HG02798 (cell line): ENCODE measurements at regions not wholly inside any gene's neighbourhood (a gene's known extent, or its start where the extent isn't known, plus 50 kb on each side); places are given as distances from the start of the nearest gene placed in this dataset.

Experiments
- ATAC-seq: cut with Tn5 transposase; IDR thresholded peaks from one replicate; pipeline ENCODE4 v1.9.1; 2021; ENCODE audit warnings: mild to moderate bottlenecking; ENCODE audit not compliant: unreplicated experiment, poor library complexity

- ATAC-seq, result no peak
These were observed 123.4 kb upstream of the TFAP2D start for GRCh38 chr6:50589751-50590470.

DNA sequence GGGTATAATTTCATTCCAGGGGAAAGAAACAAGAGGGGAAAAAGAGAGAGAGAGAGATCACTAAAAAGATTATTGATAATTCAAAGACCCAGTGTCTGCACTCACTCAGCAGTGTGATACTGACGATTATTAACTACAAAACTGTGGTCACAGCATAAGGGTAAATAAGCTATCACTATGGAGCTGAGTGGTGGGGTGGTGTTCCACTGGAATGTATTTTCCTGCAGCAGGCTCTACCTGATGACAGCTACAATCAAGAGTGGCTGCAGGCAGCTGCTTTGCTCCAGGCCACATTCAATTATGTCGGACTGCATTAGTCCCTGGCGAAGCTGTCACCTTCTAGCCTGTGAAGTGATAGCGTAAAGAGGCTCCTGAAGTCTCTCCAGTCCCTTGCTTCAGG is 122.2 kb upstream of the TFAP2D start:
- ATAC-seq, result no peak

GRCh38 chr6:50600280-50600679 is 113.0 kb upstream of the TFAP2D start:
- ATAC-seq, result no peak

- no peak for ATAC-seq
These were observed 111.0 kb upstream of the TFAP2D start for GRCh38 chr6:50602292-50602691.

DNA sequence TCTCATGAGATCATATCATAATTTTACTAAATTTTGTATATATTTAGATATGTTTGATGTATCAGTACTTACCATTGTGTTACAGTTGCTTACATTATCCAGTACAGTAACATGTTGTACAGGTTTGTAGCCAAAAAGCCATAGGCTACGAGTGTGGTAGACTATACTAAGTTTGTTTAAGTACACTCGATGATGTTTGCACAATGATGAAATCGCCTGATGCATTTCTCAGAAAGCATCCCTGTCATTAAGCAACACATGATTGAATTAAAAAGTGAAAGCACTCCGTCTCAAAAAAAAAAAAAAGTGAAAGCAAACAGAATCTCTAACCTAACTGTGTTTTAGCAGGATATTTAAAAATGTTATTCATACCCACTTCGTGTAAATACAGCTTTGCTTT is 104.9 kb upstream of the TFAP2D start:
- ATAC-seq, result no peak

DNA sequence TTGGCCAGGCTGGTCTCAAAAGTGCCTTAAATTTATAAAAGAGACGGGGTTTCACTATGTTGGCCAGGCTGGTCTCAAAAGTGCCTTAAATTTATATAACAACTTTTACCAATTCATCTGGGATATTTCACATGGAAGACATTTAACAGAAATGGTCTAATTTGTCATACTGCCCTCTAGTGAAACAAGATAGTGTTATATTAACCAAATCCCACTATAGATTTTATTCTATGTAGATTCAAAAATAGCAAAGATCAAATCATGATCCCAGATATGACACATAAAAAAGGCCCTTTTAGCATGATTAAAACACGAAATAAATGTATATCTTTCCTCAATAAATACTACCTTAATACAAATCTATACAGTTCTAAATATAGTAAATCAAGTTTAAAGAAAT is 102.8 kb upstream of the TFAP2D start:
- ATAC-seq, result no peak

DNA sequence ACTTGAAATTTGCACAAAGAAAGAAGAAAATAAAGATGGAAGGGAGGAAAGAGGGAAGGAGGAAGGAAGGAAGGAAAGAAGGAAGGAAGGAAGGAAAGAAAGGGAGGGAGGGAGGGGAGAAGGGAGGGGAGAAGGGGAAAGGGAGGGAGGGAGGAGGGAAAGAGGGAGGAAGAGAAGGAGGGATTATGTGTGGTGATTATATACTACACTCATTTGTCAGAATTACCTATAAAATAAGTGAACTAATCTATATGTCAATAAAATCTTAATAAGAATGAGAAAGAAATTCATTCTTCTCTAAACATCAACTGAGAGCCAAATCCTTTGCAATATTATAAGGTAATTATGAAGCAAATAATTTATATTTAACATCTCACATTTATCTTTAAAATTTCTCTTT is 77.9 kb upstream of the TFAP2D start:
- no peak for ATAC-seq

DNA sequence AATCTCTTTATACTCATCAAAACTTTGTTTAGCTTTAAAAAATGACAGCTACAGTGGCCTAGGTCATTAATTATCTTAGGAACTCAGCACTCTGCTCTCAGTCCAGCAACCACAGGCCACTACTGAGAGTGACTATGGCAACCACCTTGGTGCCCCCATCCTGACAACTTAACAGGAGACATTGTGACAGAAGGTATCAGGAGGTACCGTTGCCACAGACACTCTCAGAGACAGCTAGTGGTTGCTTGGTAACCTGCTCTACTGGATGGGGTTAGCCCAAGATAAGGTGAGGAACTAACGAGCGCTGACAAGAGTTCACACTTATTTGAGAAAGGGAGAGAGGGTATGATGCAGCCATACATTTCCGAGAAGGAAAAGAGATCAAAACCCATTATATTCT is 76.1 kb upstream of the TFAP2D start:
- ATAC-seq, result no peak

GRCh38 chr6:50649086-50649485 is 64.2 kb upstream of the TFAP2D start:
- no peak for ATAC-seq

DNA sequence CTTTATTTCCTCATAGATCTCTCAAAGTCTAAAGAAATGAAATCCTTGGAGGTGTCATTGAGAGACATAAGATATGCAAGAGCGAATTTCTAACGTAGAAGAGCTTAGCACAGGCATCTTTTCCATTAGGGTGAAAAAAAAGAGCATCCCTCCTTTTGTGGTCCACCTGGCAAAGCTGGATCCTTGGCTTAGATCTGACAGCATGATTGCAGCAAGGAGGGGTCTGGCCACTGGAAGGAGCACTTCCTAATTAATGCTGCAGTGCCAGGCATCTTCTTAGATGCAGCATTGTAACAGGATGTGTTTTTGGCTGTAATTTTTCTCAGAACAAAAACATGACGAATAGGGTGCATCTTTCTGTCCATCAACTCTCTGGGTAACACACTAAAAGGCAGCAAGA is 60.1 kb upstream of the TFAP2D start:
- no peak for ATAC-seq

GRCh38 chr6:50654155-50654554 is 59.2 kb upstream of the TFAP2D start:
- no peak for ATAC-seq

- peak; percentile 79 for ATAC-seq
These were observed 57.4 kb upstream of the TFAP2D start for GRCh38 chr6:50655848-50656453.

DNA sequence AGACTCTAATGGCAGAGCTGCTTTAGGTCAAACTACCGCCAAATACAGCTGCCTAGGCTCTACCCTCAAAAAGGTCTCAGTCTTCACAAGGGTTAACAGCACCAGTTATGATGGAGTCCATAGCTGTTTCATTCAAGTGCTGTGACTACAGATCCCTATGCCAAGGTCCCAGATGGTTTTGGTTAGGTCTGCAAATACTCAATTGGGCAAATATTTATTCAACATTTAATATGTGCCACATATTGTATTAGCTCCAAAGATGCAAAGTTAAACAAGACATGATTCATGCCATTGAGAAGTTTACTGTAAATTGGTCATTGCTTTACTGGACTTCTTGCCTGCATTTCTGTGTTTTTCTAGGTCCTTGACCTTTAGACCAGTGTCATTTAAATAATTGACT is 55.8 kb upstream of the TFAP2D start:
- ATAC-seq, result no peak

DNA sequence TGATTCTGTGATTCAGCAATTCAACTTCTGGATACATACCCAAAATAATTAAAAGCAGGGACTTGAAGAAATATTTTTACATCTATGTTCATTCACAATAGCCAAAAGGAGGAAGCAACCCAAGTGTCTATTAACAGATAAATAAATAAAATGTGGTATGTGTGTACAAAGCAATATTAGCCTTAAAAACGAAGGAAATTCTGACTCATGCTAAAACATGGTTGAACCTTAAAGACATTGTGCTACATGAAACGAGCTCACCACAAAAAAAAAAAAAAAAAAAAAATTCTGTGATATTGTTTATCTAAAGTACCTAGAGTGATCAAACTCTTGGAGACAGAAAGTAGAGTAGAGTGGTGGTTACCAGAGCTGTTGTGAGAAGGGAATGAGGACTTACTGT is 54.8 kb upstream of the TFAP2D start:
- no peak for ATAC-seq

- ATAC-seq, result no peak
These were observed 51.7 kb upstream of the TFAP2D start for GRCh38 chr6:50661636-50662035.
